Umbilical cord (tissue), 1 donor: ENCODE measurements at regions not wholly inside any gene's neighbourhood (a gene's known extent, or its start where the extent isn't known, plus 50 kb on each side); places are given as distances from the start of the nearest gene placed in this dataset.
A peak's percentile ranks its signal among the peaks of the same experiment; 100 is the strongest.

Experiments
- DNase-seq: peaks from one replicate; pipeline ENCODE4 v3.0.0-alpha.2; 2015; ENCODE audit warnings: low spot score

GRCh38 chr4:167475951-167476350 lies 241.7 kb upstream of the SPOCK3 start:
- no peak for DNase-seq

- DNase-seq: no peak
These were observed 257.7 kb upstream of the SPOCK3 start for GRCh38 chr4:167492007-167492406.

GRCh38 chr4:167509551-167509950 lies 275.3 kb upstream of the SPOCK3 start:
- no peak for DNase-seq

- no peak for DNase-seq
These were observed 289.8 kb upstream of the SPOCK3 start for GRCh38 chr4:167524091-167524490.

- no peak for DNase-seq
These were observed 303.5 kb upstream of the SPOCK3 start for GRCh38 chr4:167537761-167538160.

- DNase-seq: no peak
These were observed 307.0 kb upstream of the SPOCK3 start for GRCh38 chr4:167541286-167541685.

GRCh38 chr4:167544391-167544790 lies 310.1 kb upstream of the SPOCK3 start:
- DNase-seq: no peak

GRCh38 chr4:167550021-167550420 lies 315.7 kb upstream of the SPOCK3 start:
- DNase-seq: no peak

GRCh38 chr4:167555338-167556022 lies 321.2 kb upstream of the SPOCK3 start:
- DNase-seq: no peak

- DNase-seq: no peak
These were observed 344.6 kb upstream of the SPOCK3 start for GRCh38 chr4:167578906-167579305.

- DNase-seq: no peak
These were observed 347.2 kb upstream of the SPOCK3 start for GRCh38 chr4:167581449-167581965.

GRCh38 chr4:167587361-167587760 lies 353.1 kb upstream of the SPOCK3 start:
- DNase-seq: no peak

GRCh38 chr4:167595898-167596297 lies 361.6 kb upstream of the SPOCK3 start:
- no peak for DNase-seq

- DNase-seq: no peak
These were observed 367.9 kb upstream of the SPOCK3 start for GRCh38 chr4:167602157-167602556.

- no peak for DNase-seq
These were observed 372.3 kb upstream of the SPOCK3 start for GRCh38 chr4:167606551-167606950.

GRCh38 chr4:167613381-167613780 lies 379.1 kb upstream of the SPOCK3 start:
- no peak for DNase-seq

GRCh38 chr4:167614866-167615265 lies 380.6 kb upstream of the SPOCK3 start:
- no peak for DNase-seq

- DNase-seq: no peak
These were observed 382.2 kb upstream of the SPOCK3 start for GRCh38 chr4:167616476-167616875.

GRCh38 chr4:167622481-167623240 lies 388.4 kb upstream of the SPOCK3 start:
- DNase-seq: peak; percentile 69

- DNase-seq: no peak
These were observed 388.9 kb upstream of the SPOCK3 start for GRCh38 chr4:167623241-167623572.

GRCh38 chr4:167629272-167629671 lies 395.0 kb upstream of the SPOCK3 start:
- no peak for DNase-seq

- no peak for DNase-seq
These were observed 408.0 kb upstream of the SPOCK3 start for GRCh38 chr4:167642250-167642649.

- no peak for DNase-seq
These were observed 411.1 kb upstream of the SPOCK3 start for GRCh38 chr4:167645358-167645757.
